ENCODE measurements at regions not wholly inside any gene's neighbourhood (a gene's known extent, or its start where the extent isn't known, plus 50 kb on each side); places are given as distances from the start of the nearest gene placed in this dataset.

GRCh38 chrX:99078301-99078700 lies 1331.8 kb downstream of the PCDH19 start:
- TF ChIP-seq CTCF (IDR thresholded peaks at IDR 0.05; ENCODE audit: low read depth, low read length, missing control alignments): no peak
- DNase-seq (ENCODE audit: low read depth): no peak
- H3K4me3 ChIP-seq (ENCODE audit: low read depth, low read length): no peak overlapping the region
- in situ Hi-C loops (cut with HindIII; ENCODE audit: low sequenced_read_pairs): no loop called here

GRCh38 chrX:99077099-99077498 lies 1333.0 kb downstream of the PCDH19 start:
- no peak overlapping the region for H3K4me3 ChIP-seq (ENCODE audit: low read depth, low read length)
- no peak for DNase-seq (ENCODE audit: low read depth)
- in situ Hi-C loops (cut with HindIII; ENCODE audit: low sequenced_read_pairs): no loop called here
- TF ChIP-seq CTCF (IDR thresholded peaks at IDR 0.05; ENCODE audit: low read depth, low read length, missing control alignments): no peak

GRCh38 chrX:99073551-99073950 lies 1336.5 kb downstream of the PCDH19 start:
- H3K4me3 ChIP-seq (ENCODE audit: low read depth, low read length): no peak overlapping the region
- no peak for DNase-seq (ENCODE audit: low read depth)
- no peak for TF ChIP-seq CTCF (IDR thresholded peaks at IDR 0.05; ENCODE audit: low read depth, low read length, missing control alignments)
- in situ Hi-C loops (cut with HindIII; ENCODE audit: low sequenced_read_pairs): no loop called here

- no peak overlapping the region for H3K4me3 ChIP-seq (ENCODE audit: low read depth, low read length)
- no peak for DNase-seq (ENCODE audit: low read depth)
- no peak for TF ChIP-seq CTCF (IDR thresholded peaks at IDR 0.05; ENCODE audit: low read depth, low read length, missing control alignments)
- in situ Hi-C loops (cut with HindIII; ENCODE audit: low sequenced_read_pairs): no loop called here
Measured at GRCh38 chrX:99051639-99052038, 1358.4 kb downstream of the PCDH19 start.

GRCh38 chrX:99033226-99033901 lies 1376.7 kb downstream of the PCDH19 start:
- H3K4me3 ChIP-seq (ENCODE audit: low read depth, low read length): no peak overlapping the region
- no peak for DNase-seq (ENCODE audit: low read depth)
- in situ Hi-C loops (cut with HindIII; ENCODE audit: low sequenced_read_pairs): no loop called here
- TF ChIP-seq CTCF (IDR thresholded peaks at IDR 0.05; ENCODE audit: low read depth, low read length, missing control alignments): no peak

GRCh38 chrX:99010957-99011356 lies 1399.1 kb downstream of the PCDH19 start:
- no peak for DNase-seq (ENCODE audit: low read depth)
- in situ Hi-C loops (cut with HindIII; ENCODE audit: low sequenced_read_pairs): no loop called here
- TF ChIP-seq CTCF (IDR thresholded peaks at IDR 0.05; ENCODE audit: low read depth, low read length, missing control alignments): no peak
- H3K4me3 ChIP-seq (ENCODE audit: low read depth, low read length): no peak overlapping the region
